Mesenchymal stem cell (in vitro differentiated cells and primary cell): ENCODE measurements at regions not wholly inside any gene's neighbourhood (a gene's known extent, or its start where the extent isn't known, plus 50 kb on each side); places are given as distances from the start of the nearest gene placed in this dataset.
"Not testable (repeated sequence)": the region's sequence is repeated elsewhere in the genome, so short reads cannot be mapped to it uniquely, and the experiment has no call there.

ENCODE experiments used
- DNase-seq: peaks from one replicate; pipeline ENCODE4 v3.0.0-alpha.2; 2013
- H2AFZ ChIP-seq: one replicate; pipeline ENCODE4 v1.6.1; 2013; ENCODE audit warnings: low read depth, mild to moderate bottlenecking, control low read depth, inconsistent platforms, low read length, moderate library complexity
- H2AK5ac ChIP-seq: 2 replicates; pipeline ENCODE4 v1.6.1; 2013; ENCODE audit warnings: low read length, moderate library complexity, mild to moderate bottlenecking, inconsistent platforms; ENCODE audit not compliant: severe bottlenecking
- H2BK120ac ChIP-seq: one replicate; pipeline ENCODE4 v1.6.1; 2013; ENCODE audit warnings: low read depth, mild to moderate bottlenecking, inconsistent platforms, low read length, moderate library complexity
- H2BK12ac ChIP-seq, 2 experiments: one replicate each; pipeline ENCODE4 v1.6.1; 2013; ENCODE audit warnings: inconsistent platforms in 2 of 2, low read length in 2 of 2, mild to moderate bottlenecking in 2 of 2, moderate library complexity in 2 of 2, control low read depth in 1 of 2
- H2BK15ac ChIP-seq: one replicate; pipeline ENCODE4 v1.6.1; 2013; ENCODE audit warnings: mild to moderate bottlenecking, low read depth, inconsistent platforms; ENCODE audit not compliant: poor library complexity, severe bottlenecking
- H2BK5ac ChIP-seq: 2 replicates; pipeline ENCODE4 v1.6.1; 2013; ENCODE audit warnings: low read depth, mild to moderate bottlenecking, low read length, control low read depth, inconsistent platforms; ENCODE audit not compliant: poor library complexity, severe bottlenecking
- H3K14ac ChIP-seq, 2 experiments: one replicate each; pipeline ENCODE4 v1.6.1; 2013; ENCODE audit warnings: inconsistent platforms in 2 of 2, low read length in 2 of 2, control low read depth in 1 of 2, mild to moderate bottlenecking in 1 of 2, moderate library complexity in 1 of 2
- H3K18ac ChIP-seq, 2 experiments: one replicate each; pipeline ENCODE4 v1.6.1; 2013; ENCODE audit warnings: inconsistent platforms in 2 of 2, low read length in 2 of 2, control low read depth in 1 of 2, low read depth in 1 of 2, mild to moderate bottlenecking in 1 of 2
- H3K23ac ChIP-seq, 2 experiments: one replicate each; pipeline ENCODE4 v1.6.1; 2013; ENCODE audit warnings: inconsistent platforms in 2 of 2, low read length in 2 of 2, mild to moderate bottlenecking in 2 of 2, moderate library complexity in 2 of 2, control low read depth in 1 of 2
- H3K27ac ChIP-seq: 2 replicates; pipeline ENCODE4 v1.5.1; 2013; ENCODE audit warnings: mild to moderate bottlenecking, moderate library complexity, low read length, control low read depth, inconsistent platforms; ENCODE audit not compliant: poor library complexity, severe bottlenecking
- H3K27me3 ChIP-seq, 2 experiments: 2 replicates each; pipeline versions ENCODE4 v1.6.1 to v1.7.0; 2013; ENCODE audit warnings: low read length in 2 of 2, mild to moderate bottlenecking in 2 of 2, moderate library complexity in 2 of 2, control low read depth in 1 of 2, inconsistent platforms in 1 of 2; ENCODE audit not compliant: control insufficient read depth in 1 of 2, insufficient read depth in 1 of 2
- H3K36me3 ChIP-seq, 2 experiments: 2 replicates each; pipeline versions ENCODE4 v1.6.1 to v1.7.0; 2013; ENCODE audit warnings: low read length in 2 of 2, control low read depth in 1 of 2, inconsistent platforms in 1 of 2, low read depth in 1 of 2, mild to moderate bottlenecking in 1 of 2; ENCODE audit not compliant: insufficient read depth in 2 of 2, control insufficient read depth in 1 of 2
- H3K4ac ChIP-seq, 2 experiments: one replicate each; pipeline ENCODE4 v1.6.1; 2013; ENCODE audit warnings: inconsistent platforms in 2 of 2, low read length in 2 of 2, mild to moderate bottlenecking in 2 of 2, moderate library complexity in 2 of 2, control low read depth in 1 of 2, low read depth in 1 of 2
- H3K4me1 ChIP-seq: 2 replicates; pipeline ENCODE4 v1.6.1; 2013; ENCODE audit warnings: low read depth, low read length, control low read depth; ENCODE audit not compliant: control insufficient read depth, insufficient read depth
- H3K4me2 ChIP-seq: 2 replicates; pipeline ENCODE4 v1.6.1; 2013; ENCODE audit warnings: low read length, mild to moderate bottlenecking, inconsistent platforms; ENCODE audit not compliant: poor library complexity, severe bottlenecking
- H3K4me3 ChIP-seq, 2 experiments: 2 replicates each; pipeline versions ENCODE4 v1.5.1 to v1.7.0; 2013; ENCODE audit warnings: low read length in 2 of 2, mild to moderate bottlenecking in 2 of 2, control low read depth in 1 of 2, low read depth in 1 of 2; ENCODE audit not compliant: insufficient read depth in 1 of 2
- H3K79me1 ChIP-seq: replicated peaks from 2 replicates; pipeline ENCODE4 v1.6.1; 2013; ENCODE audit warnings: mild to moderate bottlenecking, control low read depth, low read length, inconsistent platforms; ENCODE audit not compliant: poor library complexity, severe bottlenecking
- H3K9ac ChIP-seq: 2 replicates; pipeline ENCODE4 v1.7.0; 2013; ENCODE audit warnings: mild to moderate bottlenecking, low read length, moderate library complexity
- H3K9me3 ChIP-seq: 2 replicates; pipeline ENCODE4 v1.7.0; 2013; ENCODE audit warnings: mild to moderate bottlenecking, low read length; ENCODE audit not compliant: control insufficient read depth
- H4K8ac ChIP-seq: one replicate; pipeline ENCODE4 v1.6.1; 2013; ENCODE audit warnings: inconsistent platforms, mild to moderate bottlenecking, low read length, moderate library complexity
- H4K91ac ChIP-seq: one replicate; pipeline ENCODE4 v1.6.1; 2013; ENCODE audit warnings: mild to moderate bottlenecking, low read length, inconsistent platforms
- WGBS: methylation state at CpG from one replicate; pipeline ENCODE4 v1.1.7; 2013; ENCODE audit warnings: mixed read lengths; 5-methylcytosine and 5-hydroxymethylcytosine counted together

GRCh38 chr17:22099633-22100032, 407.3 kb downstream of the KCNJ18 start:
- not testable (repeated sequence) for H3K4me1 ChIP-seq

GRCh38 chr17:22102177-22102576, 409.9 kb downstream of the KCNJ18 start:
- Histone ChIP-seq H3K4me3 (no peak overlapping the region), H3K27ac (no peak overlapping the region), H2AFZ (no peak overlapping the region), H3K36me3 (no peaks in the 10 kb centered on the region), H3K23ac (no peak overlapping the region), H3K18ac (no peak overlapping the region), H3K79me1 (no peaks in the 10 kb centered on the region), H4K8ac (no peak overlapping the region), H3K4me1 (no peaks in the 10 kb centered on the region), H3K27me3 (no peaks in the 10 kb centered on the region), H3K4ac (no peak overlapping the region), H3K4me2 (no peak overlapping the region), H3K9ac (no peak overlapping the region), H2BK120ac (no peak overlapping the region), H3K14ac (no peak overlapping the region), H2BK12ac (no peak overlapping the region), H2AK5ac (no peak overlapping the region), H2BK5ac (no peak overlapping the region), H2BK15ac (no peak overlapping the region), H4K91ac (no peak overlapping the region), H3K9me3 (no peaks in the 10 kb centered on the region)
- WGBS: 90% methylated on average over 3 of the region's 6 CpGs
- no peak for DNase-seq

More at GRCh38 chr17:22099633-22100032, 407.3 kb downstream of the KCNJ18 start:
- not testable (repeated sequence) for H3K18ac ChIP-seq, H2BK15ac ChIP-seq, H3K27ac ChIP-seq, H3K9me3 ChIP-seq, H3K36me3 ChIP-seq, H3K23ac ChIP-seq, H2BK120ac ChIP-seq, H2BK5ac ChIP-seq, H4K8ac ChIP-seq, H3K9ac ChIP-seq, H3K4me3 ChIP-seq, H3K79me1 ChIP-seq, H3K14ac ChIP-seq, H2AFZ ChIP-seq, DNase-seq, H3K4me2 ChIP-seq, H3K4ac ChIP-seq, H2BK12ac ChIP-seq, H3K27me3 ChIP-seq, H4K91ac ChIP-seq, H2AK5ac ChIP-seq

- not testable (repeated sequence) for H3K36me3 ChIP-seq, H4K91ac ChIP-seq, DNase-seq, H3K79me1 ChIP-seq, H2BK120ac ChIP-seq, H2BK5ac ChIP-seq, H3K4me3 ChIP-seq, H2AFZ ChIP-seq, H4K8ac ChIP-seq, H3K9me3 ChIP-seq, H2AK5ac ChIP-seq, H3K4ac ChIP-seq, H3K27me3 ChIP-seq, H3K4me1 ChIP-seq, H3K9ac ChIP-seq, H3K23ac ChIP-seq, H2BK15ac ChIP-seq, H3K18ac ChIP-seq, H2BK12ac ChIP-seq, H3K4me2 ChIP-seq, H3K27ac ChIP-seq, H3K14ac ChIP-seq
- 66% methylated on average over 2 of the region's 3 CpGs for WGBS
These were observed 424.4 kb downstream of the KCNJ18 start for GRCh38 chr17:22116720-22117119.

GRCh38 chr17:22117401-22117800, 425.1 kb downstream of the KCNJ18 start:
- H3K4me1 ChIP-seq, H3K4me3 ChIP-seq, H3K9me3 ChIP-seq, H3K14ac ChIP-seq, H2BK15ac ChIP-seq, H2AK5ac ChIP-seq, H3K79me1 ChIP-seq, H2BK12ac ChIP-seq, H4K8ac ChIP-seq, H3K4ac ChIP-seq, H2BK120ac ChIP-seq, H4K91ac ChIP-seq, H3K23ac ChIP-seq, H2AFZ ChIP-seq, DNase-seq, H3K18ac ChIP-seq, H3K27me3 ChIP-seq, H3K9ac ChIP-seq, H3K4me2 ChIP-seq, H3K27ac ChIP-seq, H3K36me3 ChIP-seq, H2BK5ac ChIP-seq: not testable (repeated sequence)
- 83% methylated on average over 2 of the region's 2 CpGs for WGBS
